ENCODE measurements at regions not wholly inside any gene's neighbourhood (a gene's known extent, or its start where the extent isn't known, plus 50 kb on each side); places are given as distances from the start of the nearest gene placed in this dataset.

GRCh38 chr10:2145926-2146478 lies 408.7 kb upstream of the ADARB2 start:
- TF ChIP-seq CTCF (IDR thresholded peaks at IDR 0.05 in 8 of 11, conservative IDR thresholded peaks at IDR 0.05 in 3 of 11) (no peak), POLR2A (IDR thresholded peaks at IDR 0.05) (no peak)

Measured in spleen (tissue), 7 donors.